ENCODE measurements at regions not wholly inside any gene's neighbourhood (a gene's known extent, or its start where the extent isn't known, plus 50 kb on each side); places are given as distances from the start of the nearest gene placed in this dataset.

DNA sequence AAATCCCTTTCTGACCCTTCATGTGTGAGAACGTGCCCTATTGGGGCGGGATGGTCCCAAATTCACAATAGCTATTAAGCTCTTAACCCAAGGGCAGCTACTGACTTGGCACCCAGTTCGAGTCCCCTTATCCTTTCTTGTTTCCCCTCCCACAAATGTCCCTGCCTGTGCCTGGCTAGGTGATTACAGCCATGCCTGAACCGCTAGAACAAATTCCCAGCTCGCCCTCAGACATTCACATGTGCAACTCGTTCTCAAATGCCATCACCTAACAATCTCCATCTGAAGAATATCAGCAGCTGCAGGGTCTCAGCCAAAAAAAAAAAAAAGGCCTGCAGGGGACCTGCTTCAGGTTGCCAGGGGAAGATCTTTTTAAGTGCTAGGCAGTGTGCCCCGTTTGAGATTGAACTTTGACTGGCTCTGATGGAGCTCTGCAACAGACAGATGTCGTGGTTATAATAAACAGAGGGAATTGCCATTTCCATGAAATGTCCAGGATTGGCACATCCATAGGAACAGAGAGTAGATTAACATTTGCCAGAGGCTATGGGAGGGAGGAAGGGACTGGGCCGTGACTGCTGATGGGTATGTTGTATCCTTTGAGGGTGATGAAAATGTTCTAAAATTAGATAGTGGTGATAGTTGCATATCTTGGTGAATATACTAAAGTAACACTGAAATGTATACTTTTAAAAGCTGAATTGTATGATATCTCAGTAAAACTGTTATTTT, 347.2 kb upstream of the WWC1 start:
- no peaks in the 10 kb centered on the region for H3K36me3 ChIP-seq (ENCODE audit: control insufficient read depth in 4 of 4, insufficient read depth in 3 of 4, low read depth in 1 of 4, low read length in 3 of 4)
- H3K9me3 ChIP-seq (ENCODE audit: control insufficient read depth in 4 of 4, low read length in 3 of 4), result no peaks in the 10 kb centered on the region
- H3K27ac ChIP-seq (ENCODE audit: low read depth in 1 of 2, low read length in 2 of 2), result no peak overlapping the region
- TF ChIP-seq JUND (IDR thresholded peaks at IDR 0.05), result no peak
- no peak for TF ChIP-seq FOXA2 (IDR thresholded peaks at IDR 0.05)
- no peak for TF ChIP-seq SP1 (IDR thresholded peaks at IDR 0.05)
- no peak for TF ChIP-seq GABPA (IDR thresholded peaks at IDR 0.05 in 1 of 2, conservative IDR thresholded peaks at IDR 0.05 in 1 of 2)
- no peak for TF ChIP-seq HNF4A (conservative IDR thresholded peaks at IDR 0.05)
- TF ChIP-seq, protein P1, sequence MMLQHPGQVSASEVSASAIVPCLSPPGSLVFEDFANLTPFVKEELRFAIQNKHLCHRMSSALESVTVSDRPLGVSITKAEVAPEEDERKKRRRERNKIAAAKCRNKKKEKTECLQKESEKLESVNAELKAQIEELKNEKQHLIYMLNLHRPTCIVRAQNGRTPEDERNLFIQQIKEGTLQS (IDR thresholded peaks at IDR 0.05), result no peak
- no peak for TF ChIP-seq YY1 (IDR thresholded peaks at IDR 0.05)
- TF ChIP-seq EGR1 (IDR thresholded peaks at IDR 0.05; ENCODE audit: low read depth in 2 of 2), result no peak
- no peak for TF ChIP-seq NR2F2 (IDR thresholded peaks at IDR 0.05)
- TF ChIP-seq, protein P2, sequence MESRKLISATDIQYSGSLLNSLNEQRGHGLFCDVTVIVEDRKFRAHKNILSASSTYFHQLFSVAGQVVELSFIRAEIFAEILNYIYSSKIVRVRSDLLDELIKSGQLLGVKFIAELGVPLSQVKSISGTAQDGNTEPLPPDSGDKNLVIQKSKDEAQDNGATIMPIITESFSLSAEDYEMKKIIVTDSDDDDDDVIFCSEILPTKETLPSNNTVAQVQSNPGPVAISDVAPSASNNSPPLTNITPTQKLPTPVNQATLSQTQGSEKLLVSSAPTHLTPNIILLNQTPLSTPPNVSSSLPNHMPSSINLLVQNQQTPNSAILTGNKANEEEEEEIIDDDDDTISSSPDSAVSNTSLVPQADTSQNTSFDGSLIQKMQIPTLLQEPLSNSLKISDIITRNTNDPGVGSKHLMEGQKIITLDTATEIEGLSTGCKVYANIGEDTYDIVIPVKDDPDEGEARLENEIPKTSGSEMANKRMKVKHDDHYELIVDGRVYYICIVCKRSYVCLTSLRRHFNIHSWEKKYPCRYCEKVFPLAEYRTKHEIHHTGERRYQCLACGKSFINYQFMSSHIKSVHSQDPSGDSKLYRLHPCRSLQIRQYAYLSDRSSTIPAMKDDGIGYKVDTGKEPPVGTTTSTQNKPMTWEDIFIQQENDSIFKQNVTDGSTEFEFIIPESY (IDR thresholded peaks at IDR 0.05), result no peak
- TF ChIP-seq, protein P3, sequence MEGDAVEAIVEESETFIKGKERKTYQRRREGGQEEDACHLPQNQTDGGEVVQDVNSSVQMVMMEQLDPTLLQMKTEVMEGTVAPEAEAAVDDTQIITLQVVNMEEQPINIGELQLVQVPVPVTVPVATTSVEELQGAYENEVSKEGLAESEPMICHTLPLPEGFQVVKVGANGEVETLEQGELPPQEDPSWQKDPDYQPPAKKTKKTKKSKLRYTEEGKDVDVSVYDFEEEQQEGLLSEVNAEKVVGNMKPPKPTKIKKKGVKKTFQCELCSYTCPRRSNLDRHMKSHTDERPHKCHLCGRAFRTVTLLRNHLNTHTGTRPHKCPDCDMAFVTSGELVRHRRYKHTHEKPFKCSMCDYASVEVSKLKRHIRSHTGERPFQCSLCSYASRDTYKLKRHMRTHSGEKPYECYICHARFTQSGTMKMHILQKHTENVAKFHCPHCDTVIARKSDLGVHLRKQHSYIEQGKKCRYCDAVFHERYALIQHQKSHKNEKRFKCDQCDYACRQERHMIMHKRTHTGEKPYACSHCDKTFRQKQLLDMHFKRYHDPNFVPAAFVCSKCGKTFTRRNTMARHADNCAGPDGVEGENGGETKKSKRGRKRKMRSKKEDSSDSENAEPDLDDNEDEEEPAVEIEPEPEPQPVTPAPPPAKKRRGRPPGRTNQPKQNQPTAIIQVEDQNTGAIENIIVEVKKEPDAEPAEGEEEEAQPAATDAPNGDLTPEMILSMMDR (IDR thresholded peaks at IDR 0.05; ENCODE audit: low read depth, low read length, missing input control), result no peak
- TF ChIP-seq TAF1 (conservative IDR thresholded peaks at IDR 0.05), result no peak
- TF ChIP-seq RXRA (IDR thresholded peaks at IDR 0.05), result no peak
- TF ChIP-seq, protein P4, sequence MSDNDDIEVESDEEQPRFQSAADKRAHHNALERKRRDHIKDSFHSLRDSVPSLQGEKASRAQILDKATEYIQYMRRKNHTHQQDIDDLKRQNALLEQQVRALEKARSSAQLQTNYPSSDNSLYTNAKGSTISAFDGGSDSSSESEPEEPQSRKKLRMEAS (IDR thresholded peaks at IDR 0.05), result no peak
- TF ChIP-seq, protein P5, sequence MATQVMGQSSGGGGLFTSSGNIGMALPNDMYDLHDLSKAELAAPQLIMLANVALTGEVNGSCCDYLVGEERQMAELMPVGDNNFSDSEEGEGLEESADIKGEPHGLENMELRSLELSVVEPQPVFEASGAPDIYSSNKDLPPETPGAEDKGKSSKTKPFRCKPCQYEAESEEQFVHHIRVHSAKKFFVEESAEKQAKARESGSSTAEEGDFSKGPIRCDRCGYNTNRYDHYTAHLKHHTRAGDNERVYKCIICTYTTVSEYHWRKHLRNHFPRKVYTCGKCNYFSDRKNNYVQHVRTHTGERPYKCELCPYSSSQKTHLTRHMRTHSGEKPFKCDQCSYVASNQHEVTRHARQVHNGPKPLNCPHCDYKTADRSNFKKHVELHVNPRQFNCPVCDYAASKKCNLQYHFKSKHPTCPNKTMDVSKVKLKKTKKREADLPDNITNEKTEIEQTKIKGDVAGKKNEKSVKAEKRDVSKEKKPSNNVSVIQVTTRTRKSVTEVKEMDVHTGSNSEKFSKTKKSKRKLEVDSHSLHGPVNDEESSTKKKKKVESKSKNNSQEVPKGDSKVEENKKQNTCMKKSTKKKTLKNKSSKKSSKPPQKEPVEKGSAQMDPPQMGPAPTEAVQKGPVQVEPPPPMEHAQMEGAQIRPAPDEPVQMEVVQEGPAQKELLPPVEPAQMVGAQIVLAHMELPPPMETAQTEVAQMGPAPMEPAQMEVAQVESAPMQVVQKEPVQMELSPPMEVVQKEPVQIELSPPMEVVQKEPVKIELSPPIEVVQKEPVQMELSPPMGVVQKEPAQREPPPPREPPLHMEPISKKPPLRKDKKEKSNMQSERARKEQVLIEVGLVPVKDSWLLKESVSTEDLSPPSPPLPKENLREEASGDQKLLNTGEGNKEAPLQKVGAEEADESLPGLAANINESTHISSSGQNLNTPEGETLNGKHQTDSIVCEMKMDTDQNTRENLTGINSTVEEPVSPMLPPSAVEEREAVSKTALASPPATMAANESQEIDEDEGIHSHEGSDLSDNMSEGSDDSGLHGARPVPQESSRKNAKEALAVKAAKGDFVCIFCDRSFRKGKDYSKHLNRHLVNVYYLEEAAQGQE (IDR thresholded peaks at IDR 0.05), result no peak
- H3K4me3 ChIP-seq (ENCODE audit: low read depth in 1 of 3, low read length in 3 of 3), result no peak overlapping the region
- H3K4me1 ChIP-seq (ENCODE audit: control insufficient read depth in 4 of 4, insufficient read depth in 4 of 4, low read length in 3 of 4), result no peaks in the 10 kb centered on the region
- no peaks in the 10 kb centered on the region for H3K27me3 ChIP-seq (ENCODE audit: control insufficient read depth in 4 of 4, insufficient read depth in 4 of 4, low read length in 3 of 4)
- no peak for DNase-seq (ENCODE audit: low spot score)
- 56% methylated on average over 9 of the region's 9 CpGs for WGBS
- no peak overlapping the region for H3K9ac ChIP-seq (ENCODE audit: low read depth in 1 of 2, low read length in 2 of 2)

Measured in liver (tissue), 8 donors.